GM18507 (cell line): ENCODE measurements at regions not wholly inside any gene's neighbourhood (a gene's known extent, or its start where the extent isn't known, plus 50 kb on each side); places are given as distances from the start of the nearest gene placed in this dataset.
"Not testable (repeated sequence)": the region's sequence is repeated elsewhere in the genome, so short reads cannot be mapped to it uniquely, and the experiment has no call there.

ENCODE experiments used
- DNase-seq: peaks from one replicate; pipeline ENCODE4 v3.0.0; 2011; ENCODE audit warnings: low read depth; ENCODE audit not compliant: insufficient read length; ENCODE audit errors: extremely low spot score
- FAIRE-seq: peaks from 2 replicates; lab custom pipeline; 2011; peaks lifted over from hg19 to GRCh38; lab: Jason Lieb, UNC

- FAIRE-seq = no peak
Measured at GRCh38 chr9:16052146-16052545, 499.3 kb downstream of the CCDC171 start.

GRCh38 chr9:16052757-16053530 is 500.1 kb downstream of the CCDC171 start:
- FAIRE-seq = no peak
- no peak for DNase-seq

More at GRCh38 chr9:16052146-16052545, 499.3 kb downstream of the CCDC171 start:
- no peak for DNase-seq

GRCh38 chr9:16057541-16057940 is 504.7 kb downstream of the CCDC171 start:
- DNase-seq (no peak), FAIRE-seq (no peak)

- DNase-seq (no peak), FAIRE-seq (no peak)
Measured at GRCh38 chr9:16058131-16058549, 505.3 kb downstream of the CCDC171 start.

GRCh38 chr9:16060436-16061129 is 507.7 kb downstream of the CCDC171 start:
- DNase-seq (no peak), FAIRE-seq (peak; percentile 36)

GRCh38 chr9:16062542-16063240 is 509.8 kb downstream of the CCDC171 start:
- FAIRE-seq (no peak), DNase-seq (no peak)

DNA sequence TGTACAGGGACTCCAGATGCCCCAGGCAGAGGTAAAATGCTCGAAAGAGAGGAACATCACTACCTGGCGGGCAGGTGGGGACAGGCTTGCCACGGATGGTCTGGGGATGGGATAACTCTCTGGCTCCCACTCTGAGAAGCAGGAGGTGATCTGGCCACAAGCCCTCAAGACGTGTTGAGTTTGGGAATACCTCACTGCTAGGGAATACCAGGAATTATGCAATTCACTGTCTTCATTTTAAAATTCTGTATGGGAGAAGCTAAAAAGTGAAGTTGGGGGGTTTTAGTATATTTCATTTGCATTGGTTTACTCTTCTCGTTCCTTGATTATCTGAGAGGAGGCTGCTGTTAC is 510.4 kb downstream of the CCDC171 start:
- FAIRE-seq (no peak), DNase-seq (no peak)

DNA sequence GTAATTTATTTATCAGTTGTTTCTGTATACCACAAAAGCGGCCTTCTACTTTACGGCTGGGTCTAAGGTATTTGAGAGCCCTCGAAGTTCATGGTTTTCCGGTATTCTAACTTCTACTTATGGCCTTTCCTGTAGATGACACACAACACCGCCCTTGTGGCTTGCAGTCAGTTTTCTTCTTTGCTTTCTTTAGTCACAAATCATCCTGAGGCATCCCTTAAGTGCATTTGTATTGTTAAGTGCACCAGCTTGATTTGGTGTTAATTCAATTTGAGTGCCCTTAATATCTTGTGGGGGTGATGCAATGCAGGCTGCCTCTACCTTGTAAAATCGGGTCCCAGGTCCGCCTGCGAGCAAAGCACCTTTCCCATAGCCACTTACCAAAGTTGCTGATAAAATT is 511.9 kb downstream of the CCDC171 start:
- FAIRE-seq (no peak), DNase-seq (no peak)

GRCh38 chr9:16066201-16066600 is 513.4 kb downstream of the CCDC171 start:
- not testable (repeated sequence) for FAIRE-seq

GRCh38 chr9:16068476-16068875 is 515.6 kb downstream of the CCDC171 start:
- FAIRE-seq (no peak), DNase-seq (no peak)

More at GRCh38 chr9:16066201-16066600, 513.4 kb downstream of the CCDC171 start:
- DNase-seq = not testable (repeated sequence)

DNA sequence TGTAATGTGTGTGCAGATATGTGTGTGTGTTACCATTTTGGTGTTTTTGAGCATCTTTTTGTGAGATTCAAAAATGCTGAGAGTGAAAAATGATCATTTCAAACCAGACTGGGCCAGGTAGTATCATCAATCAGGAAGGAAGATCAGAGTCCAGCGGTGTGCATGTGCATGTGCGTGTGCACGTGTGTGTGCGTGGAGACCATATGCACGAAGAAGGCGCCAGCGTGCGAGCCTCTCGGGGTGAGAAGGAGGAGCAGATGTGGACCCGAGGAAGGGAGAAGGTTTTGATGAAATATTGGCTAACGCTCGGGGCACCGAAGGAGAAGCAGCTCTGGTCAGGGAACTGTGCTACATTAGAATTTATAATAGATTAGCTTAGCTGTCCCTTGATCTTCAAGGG is 516.4 kb downstream of the CCDC171 start:
- FAIRE-seq (no peak), DNase-seq (no peak)

DNA sequence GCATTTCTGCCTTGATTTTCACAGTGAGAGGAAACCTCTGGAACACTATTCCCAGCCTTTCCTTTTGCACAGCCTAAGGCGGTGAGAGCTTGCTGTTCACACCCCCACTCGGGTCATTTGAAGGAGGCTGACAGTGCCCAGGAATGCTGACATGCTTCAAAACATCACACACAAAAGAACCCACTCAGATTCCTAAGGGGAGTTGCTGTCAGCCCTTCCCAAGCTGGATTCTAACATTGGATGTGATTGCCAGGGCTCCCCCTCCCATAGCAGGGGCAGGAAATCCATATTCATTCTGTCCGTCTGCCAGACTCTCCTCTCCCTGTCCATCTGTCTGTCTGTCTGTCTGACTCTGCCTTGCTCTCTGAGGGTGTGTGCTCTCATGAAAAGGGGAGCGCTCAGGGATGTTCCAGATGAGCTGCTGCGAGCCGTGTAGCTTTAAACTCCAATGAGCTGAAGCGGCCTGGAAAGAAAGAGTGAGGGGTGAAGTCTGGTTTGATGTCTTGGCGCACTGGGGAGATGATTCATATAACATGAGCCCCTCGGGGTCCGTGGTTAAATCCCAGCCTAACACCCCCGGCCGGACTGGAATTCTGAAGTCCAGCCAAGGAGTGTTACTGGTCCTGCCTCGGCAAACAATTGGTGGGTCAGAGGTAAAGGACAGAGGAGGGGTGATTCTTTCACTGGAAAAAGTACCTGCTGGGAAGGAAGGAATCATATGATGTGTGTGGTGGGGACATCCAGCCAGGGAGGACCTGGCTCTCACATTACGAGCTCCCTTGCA is 517.0 kb downstream of the CCDC171 start:
- FAIRE-seq (no peak), DNase-seq (no peak)

- FAIRE-seq (no peak), DNase-seq (no peak)
Measured at GRCh38 chr9:16070455-16071145, 517.8 kb downstream of the CCDC171 start.

- FAIRE-seq (no peak), DNase-seq (no peak)
Measured at GRCh38 chr9:16071400-16071799, 518.6 kb downstream of the CCDC171 start.

DNA sequence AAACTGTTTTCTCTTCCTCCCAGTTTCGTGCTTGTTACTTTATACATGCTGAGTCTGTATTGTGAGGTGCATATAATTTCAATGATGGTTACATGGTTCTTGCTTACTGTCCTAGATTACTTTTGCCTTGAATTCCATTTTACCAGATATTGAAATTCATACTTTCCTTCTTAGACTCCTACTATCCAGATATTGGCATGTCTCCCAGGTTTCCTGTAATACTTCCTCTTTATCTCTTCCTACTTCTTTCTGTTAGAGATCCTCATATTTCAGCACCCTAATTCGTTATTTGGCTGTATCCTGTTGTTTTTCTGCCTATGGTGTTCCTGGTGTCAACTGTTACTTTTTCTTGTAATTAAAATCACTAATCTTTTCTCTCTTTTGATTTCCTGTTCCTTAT is 522.1 kb downstream of the CCDC171 start:
- no peak for DNase-seq
- no peak for FAIRE-seq

- DNase-seq = no peak
- FAIRE-seq = no peak
Measured at GRCh38 chr9:16075696-16076095, 522.9 kb downstream of the CCDC171 start.

DNA sequence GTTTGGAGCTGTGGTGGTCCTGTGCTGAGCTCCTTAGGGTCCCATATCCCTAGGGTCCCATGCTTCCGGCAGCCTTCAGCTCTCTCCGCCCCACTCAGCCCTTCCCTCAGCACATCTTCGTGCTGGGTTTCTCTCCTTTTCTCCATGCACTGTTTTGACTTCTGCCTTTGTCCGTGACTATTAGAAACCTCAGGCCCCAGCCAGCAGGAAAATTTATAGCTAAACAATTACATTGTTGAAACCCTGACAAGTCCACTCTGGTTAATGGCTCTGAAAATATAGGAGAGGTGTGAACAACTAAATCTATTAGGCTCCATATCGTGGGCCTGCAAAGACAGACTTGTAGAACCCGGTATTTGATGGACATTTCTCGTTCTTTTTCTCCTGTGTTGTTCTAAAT is 523.7 kb downstream of the CCDC171 start:
- FAIRE-seq (no peak), DNase-seq (no peak)

- no peak for FAIRE-seq
- no peak for DNase-seq
Measured at GRCh38 chr9:16082796-16083195, 530.0 kb downstream of the CCDC171 start.

DNA sequence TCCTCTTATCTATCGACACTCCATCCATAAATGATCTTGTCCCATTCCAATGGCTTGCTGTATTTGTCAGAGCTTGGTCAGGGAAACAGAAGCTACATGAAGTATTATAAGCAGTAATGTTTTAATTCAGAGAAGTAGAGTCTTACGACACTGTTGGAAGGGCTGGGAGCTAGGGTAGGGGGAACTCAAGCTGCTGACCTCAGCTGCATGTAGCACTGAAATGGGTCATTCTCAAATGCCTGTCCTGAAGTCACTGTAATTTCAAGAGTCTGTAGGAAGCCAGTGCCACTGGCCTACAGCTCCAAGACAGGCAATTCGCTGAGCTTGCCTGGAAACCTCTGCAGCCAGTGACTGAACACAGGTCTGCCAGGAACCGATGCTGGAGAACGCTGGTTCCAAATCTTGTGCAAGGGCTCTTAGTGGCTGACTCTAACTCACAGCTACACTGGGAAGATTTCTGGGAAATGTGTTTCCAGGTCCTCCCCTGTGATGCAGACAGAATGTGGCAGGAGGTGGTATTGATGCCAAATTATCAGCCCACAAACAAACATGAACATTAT is 532.4 kb downstream of the CCDC171 start:
- DNase-seq (no peak), FAIRE-seq (no peak)
